ENCODE measurements at regions not wholly inside any gene's neighbourhood (a gene's known extent, or its start where the extent isn't known, plus 50 kb on each side); places are given as distances from the start of the nearest gene placed in this dataset.
A peak's percentile ranks its signal among the peaks of the same experiment; 100 is the strongest.

GRCh38 chr5:120400356-120400755 is 63.7 kb upstream of the PRR16 start:
- Histone ChIP-seq H3K9me3 (ENCODE audit: low read depth, low read length, poor library complexity, severe bottlenecking) (no peaks in the 10 kb centered on the region), H3K27me3 (replicated peaks; ENCODE audit: insufficient read depth, low read depth, low read length, poor library complexity) (no peaks in the 10 kb centered on the region), H3K27ac (ENCODE audit: low read depth, low read length, poor library complexity, severe bottlenecking) (no peak overlapping the region), H3K4me1 (ENCODE audit: insufficient read depth, low read length, poor library complexity, severe bottlenecking) (peaks cover under 1% of the 10 kb centered on the region), H3K36me3 (ENCODE audit: insufficient read depth, low read length, poor library complexity, severe bottlenecking) (no peaks in the 10 kb centered on the region), H3K4me3 (ENCODE audit: low read depth, low read length, poor library complexity, severe bottlenecking) (no peak overlapping the region)
- TF ChIP-seq CTCF (conservative IDR thresholded peaks at IDR 0.05; ENCODE audit: low read depth, low read length) (no peak), EZH2 (IDR thresholded peaks at IDR 0.05; ENCODE audit: borderline replicate concordance, low read depth, low read length, poor library complexity, severe bottlenecking) (no peak)
- CTCF ChIA-PET, result no interaction called here
- intact Hi-C loops (cut with micrococcal nuclease; ENCODE audit: unreplicated experiment), result no loop called here
- DNase-seq (ENCODE audit: low spot score), result no peak
- no TSS peak for BruUV-seq (replicated peaks)
- POLR2A ChIA-PET (ENCODE audit: low non-redundant PET), result no interaction called here

- H3K9me3 ChIP-seq (ENCODE audit: low read depth, low read length, poor library complexity, severe bottlenecking), result no peaks in the 10 kb centered on the region
- BruUV-seq (replicated peaks), result no TSS peak
- DNase-seq (ENCODE audit: low spot score), result no peak
- TF ChIP-seq EZH2 (IDR thresholded peaks at IDR 0.05; ENCODE audit: borderline replicate concordance, low read depth, low read length, poor library complexity, severe bottlenecking) (no peak), CTCF (conservative IDR thresholded peaks at IDR 0.05; ENCODE audit: low read depth, low read length) (no peak)
- H3K4me1 ChIP-seq (ENCODE audit: insufficient read depth, low read length, poor library complexity, severe bottlenecking), result peaks cover 9% of the 10 kb centered on the region
- CTCF ChIA-PET, result no interaction called here
- no peaks in the 10 kb centered on the region for H3K36me3 ChIP-seq (ENCODE audit: insufficient read depth, low read length, poor library complexity, severe bottlenecking)
- intact Hi-C loops (cut with micrococcal nuclease; ENCODE audit: unreplicated experiment), result no loop called here
- POLR2A ChIA-PET (ENCODE audit: low non-redundant PET), result no interaction called here
- H3K27ac ChIP-seq (ENCODE audit: low read depth, low read length, poor library complexity, severe bottlenecking), result no peak overlapping the region
- no peak overlapping the region for H3K4me3 ChIP-seq (ENCODE audit: low read depth, low read length, poor library complexity, severe bottlenecking)
- H3K27me3 ChIP-seq (replicated peaks; ENCODE audit: insufficient read depth, low read depth, low read length, poor library complexity), result no peaks in the 10 kb centered on the region
Observed at GRCh38 chr5:120402606-120403005, 61.5 kb upstream of the PRR16 start.

- Histone ChIP-seq H3K4me3 (ENCODE audit: low read depth, low read length, poor library complexity, severe bottlenecking) (no peak overlapping the region), H3K27me3 (replicated peaks; ENCODE audit: insufficient read depth, low read depth, low read length, poor library complexity) (no peaks in the 10 kb centered on the region), H3K27ac (ENCODE audit: low read depth, low read length, poor library complexity, severe bottlenecking) (peak overlapping the region; percentile 68), H3K36me3 (ENCODE audit: insufficient read depth, low read length, poor library complexity, severe bottlenecking) (no peaks in the 10 kb centered on the region), H3K4me1 (ENCODE audit: insufficient read depth, low read length, poor library complexity, severe bottlenecking) (peaks cover 9% of the 10 kb centered on the region), H3K9me3 (ENCODE audit: low read depth, low read length, poor library complexity, severe bottlenecking) (no peaks in the 10 kb centered on the region)
- DNase-seq (ENCODE audit: low spot score), result peak; percentile 78
- no TSS peak for BruUV-seq (replicated peaks)
- intact Hi-C loops (cut with micrococcal nuclease; ENCODE audit: unreplicated experiment), result no loop called here
- ChIA-PET POLR2A (ENCODE audit: low non-redundant PET) (no interaction called here), CTCF (no interaction called here)
- TF ChIP-seq EZH2 (IDR thresholded peaks at IDR 0.05; ENCODE audit: borderline replicate concordance, low read depth, low read length, poor library complexity, severe bottlenecking) (no peak), CTCF (conservative IDR thresholded peaks at IDR 0.05; ENCODE audit: low read depth, low read length) (no peak)
Observed at GRCh38 chr5:120405286-120405864, 58.7 kb upstream of the PRR16 start.
